ENCODE measurements at regions not wholly inside any gene's neighbourhood (a gene's known extent, or its start where the extent isn't known, plus 50 kb on each side); places are given as distances from the start of the nearest gene placed in this dataset.

- DNase-seq (ENCODE audit: low read depth in 2 of 2) = no peak
- Histone ChIP-seq H3K4me2 (ENCODE audit: extremely low read depth, insufficient read depth, low read length) (no peak overlapping the region), H4K20me1 (ENCODE audit: control insufficient read depth, extremely low read depth, insufficient read depth, low read length) (no peaks in the 10 kb centered on the region), H3K4me1 (ENCODE audit: control insufficient read depth, extremely low read depth, insufficient read depth, low read length) (no peaks in the 10 kb centered on the region), H3K79me2 (ENCODE audit: control insufficient read depth, insufficient read depth, low read length) (no peaks in the 10 kb centered on the region), H3K4me3 (replicated peaks in 1 of 4; ENCODE audit: control extremely low read depth in 1 of 4, insufficient read depth in 1 of 4, low read depth in 3 of 4, low read length in 4 of 4) (no peak overlapping the region), H3K9me3 (ENCODE audit: control insufficient read depth, insufficient read depth, low read depth, low read length) (no peaks in the 10 kb centered on the region), H2AFZ (ENCODE audit: low read length) (no peak overlapping the region), H3K36me3 (ENCODE audit: control insufficient read depth, insufficient read depth, low read length) (no peaks in the 10 kb centered on the region), H3K9ac (ENCODE audit: insufficient read depth, low read length) (no peak overlapping the region), H3K27me3 (ENCODE audit: control insufficient read depth, insufficient read depth, low read length) (no peaks in the 10 kb centered on the region), H3K27ac (ENCODE audit: insufficient read depth, low read length) (no peak overlapping the region)
- TF ChIP-seq EZH2 (IDR thresholded peaks at IDR 0.05; ENCODE audit: low read length, missing control alignments) (no peak), CTCF (conservative IDR thresholded peaks at IDR 0.05 in 1 of 2, IDR thresholded peaks at IDR 0.05 in 1 of 2; ENCODE audit: low read depth in 1 of 2, low read length in 2 of 2) (no peak)
These were observed 764.0 kb downstream of the SUCLG1 start for GRCh38 chr2:83695037-83695436.

GRCh38 chr2:83689402-83689801 lies 769.7 kb downstream of the SUCLG1 start:
- Histone ChIP-seq H3K36me3 (ENCODE audit: control insufficient read depth, insufficient read depth, low read length) (no peaks in the 10 kb centered on the region), H3K9ac (ENCODE audit: insufficient read depth, low read length) (no peak overlapping the region), H4K20me1 (ENCODE audit: control insufficient read depth, extremely low read depth, insufficient read depth, low read length) (no peaks in the 10 kb centered on the region), H3K79me2 (ENCODE audit: control insufficient read depth, insufficient read depth, low read length) (no peaks in the 10 kb centered on the region), H3K4me2 (ENCODE audit: extremely low read depth, insufficient read depth, low read length) (no peak overlapping the region), H2AFZ (ENCODE audit: low read length) (no peak overlapping the region), H3K4me1 (ENCODE audit: control insufficient read depth, extremely low read depth, insufficient read depth, low read length) (no peaks in the 10 kb centered on the region), H3K27ac (ENCODE audit: insufficient read depth, low read length) (no peak overlapping the region), H3K9me3 (ENCODE audit: control insufficient read depth, insufficient read depth, low read depth, low read length) (no peaks in the 10 kb centered on the region), H3K4me3 (replicated peaks in 1 of 4; ENCODE audit: control extremely low read depth in 1 of 4, insufficient read depth in 1 of 4, low read depth in 3 of 4, low read length in 4 of 4) (no peak overlapping the region), H3K27me3 (ENCODE audit: control insufficient read depth, insufficient read depth, low read length) (no peaks in the 10 kb centered on the region)
- DNase-seq (ENCODE audit: low read depth in 2 of 2) = no peak
- TF ChIP-seq CTCF (conservative IDR thresholded peaks at IDR 0.05 in 1 of 2, IDR thresholded peaks at IDR 0.05 in 1 of 2; ENCODE audit: low read depth in 1 of 2, low read length in 2 of 2) = no peak
- TF ChIP-seq EZH2 (IDR thresholded peaks at IDR 0.05; ENCODE audit: low read length, missing control alignments) = no peak

GRCh38 chr2:83686863-83687262 lies 772.2 kb downstream of the SUCLG1 start:
- H3K27ac ChIP-seq (ENCODE audit: insufficient read depth, low read length) = no peak overlapping the region
- H3K9me3 ChIP-seq (ENCODE audit: control insufficient read depth, insufficient read depth, low read depth, low read length) = no peaks in the 10 kb centered on the region
- TF ChIP-seq EZH2 (IDR thresholded peaks at IDR 0.05; ENCODE audit: low read length, missing control alignments) (no peak), CTCF (conservative IDR thresholded peaks at IDR 0.05 in 1 of 2, IDR thresholded peaks at IDR 0.05 in 1 of 2; ENCODE audit: low read depth in 1 of 2, low read length in 2 of 2) (no peak)
- peak in 1 of 2 donors; percentile 12 for DNase-seq (ENCODE audit: low read depth in 2 of 2)
- H3K79me2 ChIP-seq (ENCODE audit: control insufficient read depth, insufficient read depth, low read length) = no peaks in the 10 kb centered on the region
- H3K4me2 ChIP-seq (ENCODE audit: extremely low read depth, insufficient read depth, low read length) = no peak overlapping the region
- H3K27me3 ChIP-seq (ENCODE audit: control insufficient read depth, insufficient read depth, low read length) = no peaks in the 10 kb centered on the region
- H4K20me1 ChIP-seq (ENCODE audit: control insufficient read depth, extremely low read depth, insufficient read depth, low read length) = no peaks in the 10 kb centered on the region
- H3K4me3 ChIP-seq (replicated peaks in 1 of 4; ENCODE audit: control extremely low read depth in 1 of 4, insufficient read depth in 1 of 4, low read depth in 3 of 4, low read length in 4 of 4) = no peak overlapping the region
- H3K9ac ChIP-seq (ENCODE audit: insufficient read depth, low read length) = no peak overlapping the region
- no peaks in the 10 kb centered on the region for H3K36me3 ChIP-seq (ENCODE audit: control insufficient read depth, insufficient read depth, low read length)
- no peak overlapping the region for H2AFZ ChIP-seq (ENCODE audit: low read length)
- H3K4me1 ChIP-seq (ENCODE audit: control insufficient read depth, extremely low read depth, insufficient read depth, low read length) = no peaks in the 10 kb centered on the region

All from fibroblast of lung (primary cell).